ENCODE measurements at regions not wholly inside any gene's neighbourhood (a gene's known extent, or its start where the extent isn't known, plus 50 kb on each side); places are given as distances from the start of the nearest gene placed in this dataset.

DNA sequence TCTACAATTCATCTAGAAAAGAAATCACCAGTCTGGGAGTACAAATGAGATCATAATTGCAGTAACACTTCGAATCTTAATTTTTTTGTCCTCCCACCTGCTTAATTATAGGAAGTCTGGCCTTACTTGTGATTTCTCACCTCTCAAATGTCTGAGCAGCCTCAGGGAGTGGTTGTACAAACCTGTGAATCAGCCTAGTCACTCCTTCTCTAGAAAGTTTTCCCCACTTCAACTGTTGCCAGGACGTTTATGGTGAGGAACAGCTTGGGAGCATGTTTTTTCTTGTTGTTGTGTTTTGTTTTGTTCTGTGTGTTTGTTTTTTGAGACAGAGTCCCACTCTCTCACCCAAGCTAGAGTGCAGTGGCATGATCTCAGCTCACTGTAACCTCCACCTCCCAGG, 50.3 kb upstream of the CLDN10 start:
- TF ChIP-seq JUND (IDR thresholded peaks at IDR 0.05) (no peak), NR2F2 (IDR thresholded peaks at IDR 0.05) (no peak), SP1 (IDR thresholded peaks at IDR 0.05) (no peak), RAD21 (IDR thresholded peaks at IDR 0.05) (no peak), EGR1 (IDR thresholded peaks at IDR 0.05; ENCODE audit: low read depth in 2 of 2) (no peak), HNF4A (conservative IDR thresholded peaks at IDR 0.05) (no peak)
- TF ChIP-seq, protein P1, sequence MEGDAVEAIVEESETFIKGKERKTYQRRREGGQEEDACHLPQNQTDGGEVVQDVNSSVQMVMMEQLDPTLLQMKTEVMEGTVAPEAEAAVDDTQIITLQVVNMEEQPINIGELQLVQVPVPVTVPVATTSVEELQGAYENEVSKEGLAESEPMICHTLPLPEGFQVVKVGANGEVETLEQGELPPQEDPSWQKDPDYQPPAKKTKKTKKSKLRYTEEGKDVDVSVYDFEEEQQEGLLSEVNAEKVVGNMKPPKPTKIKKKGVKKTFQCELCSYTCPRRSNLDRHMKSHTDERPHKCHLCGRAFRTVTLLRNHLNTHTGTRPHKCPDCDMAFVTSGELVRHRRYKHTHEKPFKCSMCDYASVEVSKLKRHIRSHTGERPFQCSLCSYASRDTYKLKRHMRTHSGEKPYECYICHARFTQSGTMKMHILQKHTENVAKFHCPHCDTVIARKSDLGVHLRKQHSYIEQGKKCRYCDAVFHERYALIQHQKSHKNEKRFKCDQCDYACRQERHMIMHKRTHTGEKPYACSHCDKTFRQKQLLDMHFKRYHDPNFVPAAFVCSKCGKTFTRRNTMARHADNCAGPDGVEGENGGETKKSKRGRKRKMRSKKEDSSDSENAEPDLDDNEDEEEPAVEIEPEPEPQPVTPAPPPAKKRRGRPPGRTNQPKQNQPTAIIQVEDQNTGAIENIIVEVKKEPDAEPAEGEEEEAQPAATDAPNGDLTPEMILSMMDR (IDR thresholded peaks at IDR 0.05; ENCODE audit: low read depth, low read length, missing input control): no peak
- TF ChIP-seq, protein P2, sequence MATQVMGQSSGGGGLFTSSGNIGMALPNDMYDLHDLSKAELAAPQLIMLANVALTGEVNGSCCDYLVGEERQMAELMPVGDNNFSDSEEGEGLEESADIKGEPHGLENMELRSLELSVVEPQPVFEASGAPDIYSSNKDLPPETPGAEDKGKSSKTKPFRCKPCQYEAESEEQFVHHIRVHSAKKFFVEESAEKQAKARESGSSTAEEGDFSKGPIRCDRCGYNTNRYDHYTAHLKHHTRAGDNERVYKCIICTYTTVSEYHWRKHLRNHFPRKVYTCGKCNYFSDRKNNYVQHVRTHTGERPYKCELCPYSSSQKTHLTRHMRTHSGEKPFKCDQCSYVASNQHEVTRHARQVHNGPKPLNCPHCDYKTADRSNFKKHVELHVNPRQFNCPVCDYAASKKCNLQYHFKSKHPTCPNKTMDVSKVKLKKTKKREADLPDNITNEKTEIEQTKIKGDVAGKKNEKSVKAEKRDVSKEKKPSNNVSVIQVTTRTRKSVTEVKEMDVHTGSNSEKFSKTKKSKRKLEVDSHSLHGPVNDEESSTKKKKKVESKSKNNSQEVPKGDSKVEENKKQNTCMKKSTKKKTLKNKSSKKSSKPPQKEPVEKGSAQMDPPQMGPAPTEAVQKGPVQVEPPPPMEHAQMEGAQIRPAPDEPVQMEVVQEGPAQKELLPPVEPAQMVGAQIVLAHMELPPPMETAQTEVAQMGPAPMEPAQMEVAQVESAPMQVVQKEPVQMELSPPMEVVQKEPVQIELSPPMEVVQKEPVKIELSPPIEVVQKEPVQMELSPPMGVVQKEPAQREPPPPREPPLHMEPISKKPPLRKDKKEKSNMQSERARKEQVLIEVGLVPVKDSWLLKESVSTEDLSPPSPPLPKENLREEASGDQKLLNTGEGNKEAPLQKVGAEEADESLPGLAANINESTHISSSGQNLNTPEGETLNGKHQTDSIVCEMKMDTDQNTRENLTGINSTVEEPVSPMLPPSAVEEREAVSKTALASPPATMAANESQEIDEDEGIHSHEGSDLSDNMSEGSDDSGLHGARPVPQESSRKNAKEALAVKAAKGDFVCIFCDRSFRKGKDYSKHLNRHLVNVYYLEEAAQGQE (IDR thresholded peaks at IDR 0.05): no peak
- TF ChIP-seq, protein P3, sequence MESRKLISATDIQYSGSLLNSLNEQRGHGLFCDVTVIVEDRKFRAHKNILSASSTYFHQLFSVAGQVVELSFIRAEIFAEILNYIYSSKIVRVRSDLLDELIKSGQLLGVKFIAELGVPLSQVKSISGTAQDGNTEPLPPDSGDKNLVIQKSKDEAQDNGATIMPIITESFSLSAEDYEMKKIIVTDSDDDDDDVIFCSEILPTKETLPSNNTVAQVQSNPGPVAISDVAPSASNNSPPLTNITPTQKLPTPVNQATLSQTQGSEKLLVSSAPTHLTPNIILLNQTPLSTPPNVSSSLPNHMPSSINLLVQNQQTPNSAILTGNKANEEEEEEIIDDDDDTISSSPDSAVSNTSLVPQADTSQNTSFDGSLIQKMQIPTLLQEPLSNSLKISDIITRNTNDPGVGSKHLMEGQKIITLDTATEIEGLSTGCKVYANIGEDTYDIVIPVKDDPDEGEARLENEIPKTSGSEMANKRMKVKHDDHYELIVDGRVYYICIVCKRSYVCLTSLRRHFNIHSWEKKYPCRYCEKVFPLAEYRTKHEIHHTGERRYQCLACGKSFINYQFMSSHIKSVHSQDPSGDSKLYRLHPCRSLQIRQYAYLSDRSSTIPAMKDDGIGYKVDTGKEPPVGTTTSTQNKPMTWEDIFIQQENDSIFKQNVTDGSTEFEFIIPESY (IDR thresholded peaks at IDR 0.05): no peak
- TF ChIP-seq, protein P4, sequence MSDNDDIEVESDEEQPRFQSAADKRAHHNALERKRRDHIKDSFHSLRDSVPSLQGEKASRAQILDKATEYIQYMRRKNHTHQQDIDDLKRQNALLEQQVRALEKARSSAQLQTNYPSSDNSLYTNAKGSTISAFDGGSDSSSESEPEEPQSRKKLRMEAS (IDR thresholded peaks at IDR 0.05): no peak

All from liver (tissue), 3 donors.